ENCODE measurements at regions not wholly inside any gene's neighbourhood (a gene's known extent, or its start where the extent isn't known, plus 50 kb on each side); places are given as distances from the start of the nearest gene placed in this dataset.

DNA sequence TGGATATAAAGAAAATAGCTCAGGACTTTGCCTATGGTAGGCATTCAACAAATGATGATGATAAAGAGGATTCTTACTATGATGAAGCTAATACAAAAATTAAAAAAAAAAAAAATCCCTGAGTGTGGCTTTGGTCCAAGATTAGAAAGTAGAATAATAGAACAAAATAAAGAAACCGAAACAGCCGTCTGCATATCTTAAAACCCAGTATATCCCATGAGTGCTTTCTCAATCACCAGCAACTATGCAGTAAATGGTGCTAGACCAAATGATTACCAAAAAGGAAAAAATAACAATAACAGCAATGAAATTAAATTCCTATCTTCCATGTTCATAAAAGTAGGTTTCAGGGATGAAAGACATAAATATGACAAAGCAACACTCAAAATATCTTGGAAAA lies 59.3 kb upstream of the DCC start:
- TF ChIP-seq POLR2A (IDR thresholded peaks at IDR 0.05) = no peak
- TF ChIP-seq POLR2AphosphoS5 (IDR thresholded peaks at IDR 0.05; ENCODE audit: insufficient read depth in 1 of 2, low read depth in 1 of 2) = no peak

All from vagina (tissue), 2 donors.